ENCODE measurements at regions not wholly inside any gene's neighbourhood (a gene's known extent, or its start where the extent isn't known, plus 50 kb on each side); places are given as distances from the start of the nearest gene placed in this dataset.
"Not testable (repeated sequence)": the region's sequence is repeated elsewhere in the genome, so short reads cannot be mapped to it uniquely, and the experiment has no call there.

- H3K9me3 ChIP-seq (ENCODE audit: control insufficient read depth, low read length), result no peaks in the 10 kb centered on the region
- no peaks in the 10 kb centered on the region for H3K4me1 ChIP-seq (ENCODE audit: control insufficient read depth, insufficient read depth, low read length)
- no peaks in the 10 kb centered on the region for H3K36me3 ChIP-seq (ENCODE audit: control insufficient read depth, insufficient read depth, low read length)
- H3K4me3 ChIP-seq (ENCODE audit: insufficient read depth, low read depth, low read length), result no peak overlapping the region
- no peaks in the 10 kb centered on the region for H3K27me3 ChIP-seq (ENCODE audit: control insufficient read depth, insufficient read depth, low read length, poor library complexity, severe bottlenecking)
- H3K27ac ChIP-seq (ENCODE audit: insufficient read depth, low read depth, low read length, poor library complexity, severe bottlenecking), result no peak overlapping the region
Observed at GRCh38 chr17:71081666-71082065, 912.3 kb downstream of the KCNJ2 start.

- H3K4me3 ChIP-seq (ENCODE audit: insufficient read depth, low read depth, low read length), result no peak overlapping the region
- 58 to 61% methylated on average over 5 of the region's 5 CpGs for WGBS, 2 experiments
- H3K27ac ChIP-seq (ENCODE audit: insufficient read depth, low read depth, low read length, poor library complexity, severe bottlenecking), result no peak overlapping the region
- H3K27me3 ChIP-seq (ENCODE audit: control insufficient read depth, insufficient read depth, low read length, poor library complexity, severe bottlenecking), result no peaks in the 10 kb centered on the region
- H3K9me3 ChIP-seq (ENCODE audit: control insufficient read depth, low read length), result no peaks in the 10 kb centered on the region
- no peaks in the 10 kb centered on the region for H3K4me1 ChIP-seq (ENCODE audit: control insufficient read depth, insufficient read depth, low read length)
- no peaks in the 10 kb centered on the region for H3K36me3 ChIP-seq (ENCODE audit: control insufficient read depth, insufficient read depth, low read length)
Observed at GRCh38 chr17:71084219-71084618, 914.9 kb downstream of the KCNJ2 start.

DNA sequence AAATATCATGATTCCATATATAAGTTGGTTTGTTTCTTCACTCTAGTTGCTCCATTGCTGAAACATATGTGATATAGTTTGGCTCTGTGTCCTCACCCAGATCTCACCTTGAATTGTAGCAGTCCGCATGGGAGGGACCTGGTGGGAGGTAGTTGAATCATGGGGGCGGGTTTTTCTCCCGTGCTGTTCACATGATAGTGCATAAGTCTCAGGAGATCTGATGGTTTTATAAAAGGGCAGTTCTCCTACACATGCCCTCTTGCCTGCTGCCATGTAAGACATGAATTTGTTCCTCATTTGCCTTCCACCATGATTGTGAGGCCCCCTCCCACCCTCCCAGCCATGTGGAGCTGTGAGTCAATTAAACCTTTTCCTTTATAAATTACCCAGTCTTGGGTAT is 915.5 kb downstream of the KCNJ2 start:
- WGBS, 2 experiments, result 95 to 96% methylated on average over 3 of the region's 3 CpGs
- H3K4me3 ChIP-seq (ENCODE audit: insufficient read depth, low read depth, low read length), result no peak overlapping the region
- no peaks in the 10 kb centered on the region for H3K4me1 ChIP-seq (ENCODE audit: control insufficient read depth, insufficient read depth, low read length)
- H3K36me3 ChIP-seq (ENCODE audit: control insufficient read depth, insufficient read depth, low read length), result no peaks in the 10 kb centered on the region
- H3K27ac ChIP-seq (ENCODE audit: insufficient read depth, low read depth, low read length, poor library complexity, severe bottlenecking), result no peak overlapping the region
- no peaks in the 10 kb centered on the region for H3K9me3 ChIP-seq (ENCODE audit: control insufficient read depth, low read length)
- no peaks in the 10 kb centered on the region for H3K27me3 ChIP-seq (ENCODE audit: control insufficient read depth, insufficient read depth, low read length, poor library complexity, severe bottlenecking)

DNA sequence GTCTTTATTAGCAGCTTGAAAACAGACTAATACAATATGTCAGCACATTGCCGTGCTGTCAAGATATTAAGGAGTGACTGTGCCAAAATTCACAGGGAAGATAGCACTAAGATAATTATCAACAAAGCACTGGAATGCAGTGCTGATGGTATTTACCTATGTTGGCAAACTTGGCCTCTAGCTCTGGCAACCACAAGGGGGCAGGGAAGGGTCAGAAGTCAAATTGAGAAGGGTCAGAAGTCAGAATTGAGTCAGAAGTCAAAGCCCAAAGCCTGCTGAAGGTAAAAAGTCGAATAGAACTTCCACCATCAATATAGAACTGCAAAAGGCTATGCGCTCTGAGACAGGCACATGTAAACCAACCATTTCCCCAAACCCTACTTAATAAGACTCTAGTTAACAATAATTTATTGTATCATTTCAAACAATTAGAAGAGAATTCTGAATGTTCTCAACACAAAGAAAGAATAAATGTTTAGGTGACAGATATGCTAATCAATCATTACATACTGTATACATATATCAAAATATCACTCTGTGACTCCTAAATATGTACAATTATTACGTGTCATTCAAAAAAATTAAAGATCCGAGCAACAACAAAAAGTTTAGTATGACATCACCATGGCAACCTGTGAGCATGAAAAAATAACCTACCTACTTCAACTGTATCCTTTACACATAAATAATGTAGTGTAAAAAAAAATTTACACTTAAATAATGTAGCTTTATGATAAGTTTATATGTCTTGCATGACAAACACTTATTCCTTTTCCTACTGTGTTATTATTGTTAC is 916.1 kb downstream of the KCNJ2 start:
- Histone ChIP-seq H3K36me3 (ENCODE audit: control insufficient read depth, insufficient read depth, low read length) (no peaks in the 10 kb centered on the region), H3K27me3 (ENCODE audit: control insufficient read depth, insufficient read depth, low read length, poor library complexity, severe bottlenecking) (no peaks in the 10 kb centered on the region), H3K9me3 (ENCODE audit: control insufficient read depth, low read length) (no peaks in the 10 kb centered on the region), H3K4me3 (ENCODE audit: insufficient read depth, low read depth, low read length) (no peak overlapping the region), H3K4me1 (ENCODE audit: control insufficient read depth, insufficient read depth, low read length) (no peaks in the 10 kb centered on the region), H3K27ac (ENCODE audit: insufficient read depth, low read depth, low read length, poor library complexity, severe bottlenecking) (no peak overlapping the region)
- 59 to 64% methylated on average over 4 to 5 of the region's 5 CpGs for WGBS, 2 experiments

DNA sequence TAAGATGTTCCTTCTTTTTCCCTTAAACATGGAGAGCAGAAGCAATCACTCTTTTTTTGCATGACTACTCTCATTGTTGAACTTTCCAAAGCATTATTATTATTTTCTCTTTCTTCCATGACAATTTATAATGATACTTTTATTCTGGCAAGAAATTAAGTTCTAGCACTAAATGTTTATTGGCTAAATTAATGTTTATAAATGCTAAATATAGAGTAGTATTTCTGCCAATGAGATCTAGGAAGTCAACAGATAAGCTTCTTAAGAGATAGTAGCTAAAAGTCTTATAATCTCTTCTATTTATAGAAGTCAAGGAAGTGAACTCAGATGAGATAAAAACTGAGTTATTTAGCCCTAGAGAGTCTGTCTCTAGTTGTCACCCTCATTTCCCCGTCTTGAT is 920.1 kb downstream of the KCNJ2 start:
- Histone ChIP-seq H3K9me3 (ENCODE audit: control insufficient read depth, low read length) (no peaks in the 10 kb centered on the region), H3K4me3 (ENCODE audit: insufficient read depth, low read depth, low read length) (no peak overlapping the region), H3K4me1 (ENCODE audit: control insufficient read depth, insufficient read depth, low read length) (no peaks in the 10 kb centered on the region), H3K27ac (ENCODE audit: insufficient read depth, low read depth, low read length, poor library complexity, severe bottlenecking) (no peak overlapping the region), H3K36me3 (ENCODE audit: control insufficient read depth, insufficient read depth, low read length) (no peaks in the 10 kb centered on the region), H3K27me3 (ENCODE audit: control insufficient read depth, insufficient read depth, low read length, poor library complexity, severe bottlenecking) (no peaks in the 10 kb centered on the region)
- 50 to 67% methylated on average over 1 of the region's 1 CpG for WGBS, 2 experiments

DNA sequence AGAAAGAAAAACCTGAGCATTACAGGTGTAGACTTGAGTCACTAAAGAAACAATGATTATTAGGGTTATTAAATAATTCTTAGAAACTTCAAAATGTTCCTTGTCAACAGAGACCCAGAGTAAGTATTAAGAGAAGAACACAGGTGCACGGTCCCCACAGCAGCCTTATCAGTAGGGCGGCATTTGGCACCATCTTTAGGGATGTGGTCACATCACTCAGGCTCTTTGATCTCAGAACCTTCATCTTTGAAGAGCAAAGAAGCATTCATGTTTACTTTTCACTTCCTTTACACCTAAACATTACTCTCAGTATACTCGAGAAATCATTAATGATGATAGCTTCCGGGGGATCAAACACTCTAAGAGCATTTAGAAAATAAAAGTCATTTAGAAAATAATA is 928.7 kb downstream of the KCNJ2 start:
- Histone ChIP-seq H3K27me3 (ENCODE audit: control insufficient read depth, insufficient read depth, low read length, poor library complexity, severe bottlenecking) (no peaks in the 10 kb centered on the region), H3K36me3 (ENCODE audit: control insufficient read depth, insufficient read depth, low read length) (no peaks in the 10 kb centered on the region), H3K9me3 (ENCODE audit: control insufficient read depth, low read length) (no peaks in the 10 kb centered on the region), H3K27ac (ENCODE audit: insufficient read depth, low read depth, low read length, poor library complexity, severe bottlenecking) (no peak overlapping the region), H3K4me1 (ENCODE audit: control insufficient read depth, insufficient read depth, low read length) (no peaks in the 10 kb centered on the region), H3K4me3 (ENCODE audit: insufficient read depth, low read depth, low read length) (no peak overlapping the region)
- 93 to 94% methylated on average over 4 of the region's 4 CpGs for WGBS, 2 experiments

- Histone ChIP-seq H3K9me3 (ENCODE audit: control insufficient read depth, low read length) (no peaks in the 10 kb centered on the region), H3K36me3 (ENCODE audit: control insufficient read depth, insufficient read depth, low read length) (no peaks in the 10 kb centered on the region), H3K4me3 (ENCODE audit: insufficient read depth, low read depth, low read length) (no peak overlapping the region), H3K27ac (ENCODE audit: insufficient read depth, low read depth, low read length, poor library complexity, severe bottlenecking) (no peak overlapping the region), H3K4me1 (ENCODE audit: control insufficient read depth, insufficient read depth, low read length) (peaks cover 4% of the 10 kb centered on the region), H3K27me3 (ENCODE audit: control insufficient read depth, insufficient read depth, low read length, poor library complexity, severe bottlenecking) (no peaks in the 10 kb centered on the region)
- 94 to 100% methylated on average over 3 to 5 of the region's 5 CpGs for WGBS, 2 experiments
Observed at GRCh38 chr17:71099003-71099714, 929.8 kb downstream of the KCNJ2 start.

GRCh38 chr17:71102777-71103176 is 933.4 kb downstream of the KCNJ2 start:
- Histone ChIP-seq H3K4me3 (ENCODE audit: insufficient read depth, low read depth, low read length) (no peak overlapping the region), H3K27me3 (ENCODE audit: control insufficient read depth, insufficient read depth, low read length, poor library complexity, severe bottlenecking) (no peaks in the 10 kb centered on the region), H3K4me1 (ENCODE audit: control insufficient read depth, insufficient read depth, low read length) (peaks cover 7% of the 10 kb centered on the region), H3K9me3 (ENCODE audit: control insufficient read depth, low read length) (no peaks in the 10 kb centered on the region), H3K27ac (ENCODE audit: insufficient read depth, low read depth, low read length, poor library complexity, severe bottlenecking) (no peak overlapping the region), H3K36me3 (ENCODE audit: control insufficient read depth, insufficient read depth, low read length) (no peaks in the 10 kb centered on the region)

- peaks cover 7% of the 10 kb centered on the region for H3K4me1 ChIP-seq (ENCODE audit: control insufficient read depth, insufficient read depth, low read length)
- H3K27me3 ChIP-seq (ENCODE audit: control insufficient read depth, insufficient read depth, low read length, poor library complexity, severe bottlenecking), result no peaks in the 10 kb centered on the region
- no peaks in the 10 kb centered on the region for H3K9me3 ChIP-seq (ENCODE audit: control insufficient read depth, low read length)
- no peak overlapping the region for H3K4me3 ChIP-seq (ENCODE audit: insufficient read depth, low read depth, low read length)
- H3K27ac ChIP-seq (ENCODE audit: insufficient read depth, low read depth, low read length, poor library complexity, severe bottlenecking), result no peak overlapping the region
- H3K36me3 ChIP-seq (ENCODE audit: control insufficient read depth, insufficient read depth, low read length), result no peaks in the 10 kb centered on the region
Observed at GRCh38 chr17:71104225-71104624, 934.9 kb downstream of the KCNJ2 start.

- H3K27ac ChIP-seq (ENCODE audit: insufficient read depth, low read depth, low read length, poor library complexity, severe bottlenecking); H3K4me3 ChIP-seq (ENCODE audit: insufficient read depth, low read depth, low read length); H3K27me3 ChIP-seq (ENCODE audit: control insufficient read depth, insufficient read depth, low read length, poor library complexity, severe bottlenecking); H3K9me3 ChIP-seq (ENCODE audit: control insufficient read depth, low read length); H3K36me3 ChIP-seq (ENCODE audit: control insufficient read depth, insufficient read depth, low read length): not testable (repeated sequence)
- peaks cover 12% of the 10 kb centered on the region for H3K4me1 ChIP-seq (ENCODE audit: control insufficient read depth, insufficient read depth, low read length)
Observed at GRCh38 chr17:71106056-71106455, 936.7 kb downstream of the KCNJ2 start.

Measured in ectodermal cell (in vitro differentiated cells).